HG03095 (cell line): ENCODE measurements at regions not wholly inside any gene's neighbourhood (a gene's known extent, or its start where the extent isn't known, plus 50 kb on each side); places are given as distances from the start of the nearest gene placed in this dataset.
A peak's percentile ranks its signal among the peaks of the same experiment; 100 is the strongest.
"Not testable (repeated sequence)": the region's sequence is repeated elsewhere in the genome, so short reads cannot be mapped to it uniquely, and the experiment has no call there.

Source experiments
- ATAC-seq: cut with Tn5 transposase; IDR thresholded peaks from one replicate; pipeline ENCODE4 v1.9.1; 2021; ENCODE audit warnings: moderate library complexity; ENCODE audit not compliant: unreplicated experiment

- ATAC-seq, result no peak
Measured at GRCh38 chr12:18008642-18009041, 81.4 kb downstream of the RERGL start.

- no peak for ATAC-seq
Measured at GRCh38 chr12:17999174-17999801, 90.7 kb downstream of the RERGL start.

- peak; percentile 83 for ATAC-seq
Measured at GRCh38 chr12:17992002-17992656, 97.9 kb downstream of the RERGL start.

- ATAC-seq, result no peak
Measured at GRCh38 chr12:17982556-17982955, 107.4 kb downstream of the RERGL start.

GRCh38 chr12:17976202-17976601, 113.8 kb downstream of the RERGL start:
- no peak for ATAC-seq

- no peak for ATAC-seq
Measured at GRCh38 chr12:17975763-17976162, 114.2 kb downstream of the RERGL start.

- no peak for ATAC-seq
Measured at GRCh38 chr12:17975239-17975638, 114.8 kb downstream of the RERGL start.

- no peak for ATAC-seq
Measured at GRCh38 chr12:17971850-17972249, 118.1 kb downstream of the RERGL start.

- no peak for ATAC-seq
Measured at GRCh38 chr12:17954788-17955187, 135.2 kb downstream of the RERGL start.

GRCh38 chr12:17950898-17951297, 139.1 kb downstream of the RERGL start:
- no peak for ATAC-seq

GRCh38 chr12:17949558-17950141, 140.3 kb downstream of the RERGL start:
- no peak for ATAC-seq

GRCh38 chr12:17928708-17929366, 161.2 kb downstream of the RERGL start:
- no peak for ATAC-seq

- no peak for ATAC-seq
Measured at GRCh38 chr12:17918013-17918412, 172.0 kb downstream of the RERGL start.

- no peak for ATAC-seq
Measured at GRCh38 chr12:17884581-17884980, 205.4 kb downstream of the RERGL start.

- ATAC-seq, result no peak
Measured at GRCh38 chr12:17878714-17879113, 211.3 kb downstream of the RERGL start.

GRCh38 chr12:17875230-17875629, 214.8 kb downstream of the RERGL start:
- no peak for ATAC-seq

GRCh38 chr12:17866802-17867201, 223.2 kb downstream of the RERGL start:
- ATAC-seq, result no peak

- ATAC-seq, result not testable (repeated sequence)
Measured at GRCh38 chr12:17855548-17855947, 234.4 kb downstream of the RERGL start.

- no peak for ATAC-seq
Measured at GRCh38 chr12:17853054-17853453, 236.9 kb downstream of the RERGL start.

GRCh38 chr12:17841496-17841895, 248.5 kb downstream of the RERGL start:
- ATAC-seq, result no peak

GRCh38 chr12:17829813-17830212, 260.2 kb downstream of the RERGL start:
- ATAC-seq, result no peak

GRCh38 chr12:17818931-17819330, 271.1 kb downstream of the RERGL start:
- no peak for ATAC-seq
